Loucy (cell line): ENCODE measurements at regions not wholly inside any gene's neighbourhood (a gene's known extent, or its start where the extent isn't known, plus 50 kb on each side); places are given as distances from the start of the nearest gene placed in this dataset.

ENCODE experiments used
- H2AFZ ChIP-seq: fragments of 200-600 bp; sonication (generic); 2 replicates; pipeline ENCODE4 v1.6.0; 2016; ENCODE audit warnings: antibody characterized with exemption, mild to moderate bottlenecking, low read length, moderate library complexity
- H3F3A ChIP-seq: fragments of 200-600 bp; 2 replicates; pipeline ENCODE4 v1.6.0; 2016; ENCODE audit warnings: antibody characterized with exemption, low read depth, mild to moderate bottlenecking
- H3K27me3 ChIP-seq: fragments of 200-600 bp; sonication (generic); 2 replicates; pipeline ENCODE4 v1.6.1; 2014; ENCODE audit warnings: low read length, mild to moderate bottlenecking; ENCODE audit not compliant: insufficient read depth, poor library complexity, severe bottlenecking
- H3K36me3 ChIP-seq: fragments of 200-600 bp; sonication (generic); 2 replicates; pipeline ENCODE4 v1.6.1; 2016; ENCODE audit warnings: low read length; ENCODE audit not compliant: insufficient read depth
- H3K4me1 ChIP-seq: fragments of 200-600 bp; sonication (generic); 2 replicates; pipeline ENCODE4 v1.5.1; 2014; ENCODE audit warnings: low read length, mild to moderate bottlenecking; ENCODE audit not compliant: insufficient read depth, poor library complexity, severe bottlenecking
- H3K4me2 ChIP-seq: fragments of 200-600 bp; sonication (generic); 2 replicates; pipeline ENCODE4 v1.6.0; 2014; ENCODE audit warnings: antibody characterized with exemption, low read length, low read depth, mild to moderate bottlenecking; ENCODE audit not compliant: poor library complexity, severe bottlenecking
- H3K4me3 ChIP-seq: fragments of 200-600 bp; sonication (generic); 2 replicates; pipeline ENCODE4 v1.5.1; 2014; ENCODE audit warnings: low read length, mild to moderate bottlenecking, mixed read lengths; ENCODE audit not compliant: poor library complexity, severe bottlenecking
- H3K79me2 ChIP-seq: fragments of 200-600 bp; sonication (generic); 2 replicates; pipeline ENCODE4 v1.6.1; 2014; ENCODE audit warnings: low read length; ENCODE audit not compliant: insufficient read depth
- H3K9ac ChIP-seq: fragments of 200-600 bp; sonication (generic); 2 replicates; pipeline ENCODE4 v1.6.0; 2014; ENCODE audit warnings: mild to moderate bottlenecking, low read depth, low read length, moderate library complexity; ENCODE audit not compliant: poor library complexity, severe bottlenecking
- H3K9me2 ChIP-seq: fragments of 200-600 bp; sonication (generic); replicated peaks from 2 replicates; pipeline ENCODE4 v1.6.1; 2016; ENCODE audit warnings: low read depth, low read length, mixed read lengths
- H3K9me3 ChIP-seq: fragments of 200-600 bp; sonication (generic); 2 replicates; pipeline ENCODE4 v1.6.1; 2014; ENCODE audit warnings: mild to moderate bottlenecking, antibody characterized with exemption, low read length, low read depth; ENCODE audit not compliant: insufficient read depth
- H4K20me1 ChIP-seq: fragments of 200-600 bp; sonication (generic); 2 replicates; pipeline ENCODE4 v1.6.0; 2014; ENCODE audit warnings: antibody characterized with exemption, low read length, mild to moderate bottlenecking; ENCODE audit not compliant: insufficient read depth, poor library complexity, severe bottlenecking
- EZH2phosphoT487 ChIP-seq: fragments of 200-600 bp; IDR thresholded peaks from 2 replicates; pipeline ENCODE4 v1.6.1; 2018; ENCODE audit warnings: antibody characterized with exemption, mild to moderate bottlenecking, moderate library complexity, borderline replicate concordance
- TF ChIP-seq, protein P1 (sequence below): fragments of 200-600 bp; sonication (generic); conservative IDR thresholded peaks from 2 replicates; pipeline ENCODE4 v1.5.1; 2014; ENCODE audit warnings: mild to moderate bottlenecking, antibody characterized with exemption, low read length

DNA sequence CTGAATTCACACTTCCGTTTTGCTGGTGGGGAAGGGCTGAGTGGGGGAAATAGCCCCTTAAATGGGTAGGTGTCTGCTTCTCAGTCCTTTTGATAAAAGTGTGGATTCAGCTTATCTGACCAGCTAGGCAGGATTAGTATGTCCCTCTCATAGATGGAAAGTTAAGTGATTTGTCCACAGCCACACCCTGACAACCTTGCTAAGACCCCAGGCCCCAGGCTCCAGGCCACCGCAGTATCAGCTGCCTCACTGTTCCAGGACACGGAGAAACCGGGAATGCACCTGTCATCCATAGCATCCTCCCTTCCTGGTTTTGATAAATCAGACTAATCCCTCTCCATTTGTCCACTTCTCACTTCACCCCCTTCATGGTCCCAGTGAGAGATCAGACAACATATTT lies 197.7 kb downstream of the USP12 start:
- Histone ChIP-seq H3K4me3 (no peak overlapping the region), H3F3A (0 out of 2 replicates have a peak, but pooled peaks cover 4% of the 10 kb centered on the region), H3K9me3 (no peaks in the 10 kb centered on the region), H2AFZ (no peak overlapping the region), H3K27me3 (no peaks in the 10 kb centered on the region), H3K9ac (no peak overlapping the region), H3K4me2 (no peak overlapping the region), H3K79me2 (no peaks in the 10 kb centered on the region), H3K4me1 (peaks cover 47% of the 10 kb centered on the region), H3K9me2 (no peaks in the 10 kb centered on the region), H4K20me1 (no peaks in the 10 kb centered on the region), H3K36me3 (no peaks in the 10 kb centered on the region)
- TF ChIP-seq EZH2phosphoT487, result no peak
- TF ChIP-seq, protein P1, sequence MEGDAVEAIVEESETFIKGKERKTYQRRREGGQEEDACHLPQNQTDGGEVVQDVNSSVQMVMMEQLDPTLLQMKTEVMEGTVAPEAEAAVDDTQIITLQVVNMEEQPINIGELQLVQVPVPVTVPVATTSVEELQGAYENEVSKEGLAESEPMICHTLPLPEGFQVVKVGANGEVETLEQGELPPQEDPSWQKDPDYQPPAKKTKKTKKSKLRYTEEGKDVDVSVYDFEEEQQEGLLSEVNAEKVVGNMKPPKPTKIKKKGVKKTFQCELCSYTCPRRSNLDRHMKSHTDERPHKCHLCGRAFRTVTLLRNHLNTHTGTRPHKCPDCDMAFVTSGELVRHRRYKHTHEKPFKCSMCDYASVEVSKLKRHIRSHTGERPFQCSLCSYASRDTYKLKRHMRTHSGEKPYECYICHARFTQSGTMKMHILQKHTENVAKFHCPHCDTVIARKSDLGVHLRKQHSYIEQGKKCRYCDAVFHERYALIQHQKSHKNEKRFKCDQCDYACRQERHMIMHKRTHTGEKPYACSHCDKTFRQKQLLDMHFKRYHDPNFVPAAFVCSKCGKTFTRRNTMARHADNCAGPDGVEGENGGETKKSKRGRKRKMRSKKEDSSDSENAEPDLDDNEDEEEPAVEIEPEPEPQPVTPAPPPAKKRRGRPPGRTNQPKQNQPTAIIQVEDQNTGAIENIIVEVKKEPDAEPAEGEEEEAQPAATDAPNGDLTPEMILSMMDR, result no peak

DNA sequence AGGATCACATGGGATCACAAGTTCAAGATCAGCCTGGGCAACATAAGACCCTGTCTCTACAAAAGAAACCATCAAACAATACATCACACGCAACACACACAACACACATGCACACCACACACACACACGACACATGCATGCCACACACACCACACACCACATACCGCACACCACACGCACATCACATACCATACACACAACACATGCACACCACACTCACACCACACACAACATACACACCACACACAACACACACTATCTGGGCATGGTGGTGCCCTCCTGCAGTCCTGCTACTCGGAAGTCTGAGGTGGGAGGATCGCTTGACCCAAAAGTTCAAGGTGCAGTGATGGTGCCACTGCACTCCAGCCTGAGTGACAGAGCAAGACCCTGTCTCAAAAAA lies 198.3 kb downstream of the USP12 start:
- 0 out of 2 replicates have a peak, but pooled peaks cover 4% of the 10 kb centered on the region for H3F3A ChIP-seq
- no peaks in the 10 kb centered on the region for H3K27me3 ChIP-seq
- H4K20me1 ChIP-seq, result no peaks in the 10 kb centered on the region
- no peaks in the 10 kb centered on the region for H3K9me2 ChIP-seq
- no peak overlapping the region for H2AFZ ChIP-seq
- TF ChIP-seq, protein P1, result no peak
- TF ChIP-seq EZH2phosphoT487, result no peak
- H3K9ac ChIP-seq, result no peak overlapping the region
- no peaks in the 10 kb centered on the region for H3K36me3 ChIP-seq
- no peaks in the 10 kb centered on the region for H3K9me3 ChIP-seq
- H3K4me3 ChIP-seq, result no peak overlapping the region
- H3K4me1 ChIP-seq, result peaks cover 47% of the 10 kb centered on the region
- no peaks in the 10 kb centered on the region for H3K79me2 ChIP-seq
- no peak overlapping the region for H3K4me2 ChIP-seq

DNA sequence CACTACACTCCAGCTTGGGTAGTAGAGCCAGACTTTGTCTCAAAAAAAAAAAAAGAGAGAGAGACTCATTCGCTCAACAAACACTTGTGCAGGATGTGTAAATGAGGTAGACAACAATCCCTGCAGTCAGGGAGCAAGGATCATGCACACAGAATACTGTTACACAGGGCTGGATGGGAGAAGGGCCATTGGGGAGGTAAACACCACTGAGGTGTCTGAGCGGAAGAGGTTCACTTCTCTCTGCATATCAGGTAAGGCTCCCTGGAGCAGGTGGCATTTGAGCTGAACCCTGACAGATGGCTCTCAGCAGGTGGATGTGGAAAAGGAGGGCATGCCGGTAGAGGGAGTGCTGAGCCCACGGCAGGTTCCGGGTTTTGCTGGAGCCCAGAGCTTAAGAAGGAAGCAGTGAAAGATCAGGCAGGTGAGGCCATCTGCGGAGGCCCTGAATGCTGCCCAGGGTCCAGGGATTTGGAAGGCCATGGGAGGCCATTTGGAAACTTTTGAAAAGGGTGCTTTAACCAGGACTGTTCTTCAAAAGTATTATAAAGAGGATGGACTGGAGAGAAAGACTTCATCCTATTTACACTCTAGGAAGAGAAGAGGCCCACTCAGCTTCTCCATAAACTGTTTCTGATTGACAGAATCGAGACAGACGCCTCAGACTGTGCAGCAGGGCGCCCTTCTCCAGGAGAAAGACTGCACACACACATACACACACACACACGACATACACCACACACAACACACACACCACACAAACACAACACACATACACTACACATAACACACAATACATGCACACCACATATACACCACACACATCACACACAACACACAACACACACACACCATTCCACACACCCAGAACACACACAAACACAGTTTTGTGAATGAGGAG lies 199.4 kb downstream of the USP12 start:
- TF ChIP-seq EZH2phosphoT487, result no peak
- TF ChIP-seq, protein P1, result peak; percentile 47
- Histone ChIP-seq H4K20me1 (no peaks in the 10 kb centered on the region), H3K79me2 (peaks cover 5% of the 10 kb centered on the region; the same call in 1 of the 2 replicates), H3K4me2 (no peak overlapping the region), H3K27me3 (no peaks in the 10 kb centered on the region), H3K9me3 (no peaks in the 10 kb centered on the region), H3K9ac (no peak overlapping the region), H3K9me2 (no peaks in the 10 kb centered on the region), H3K36me3 (no peaks in the 10 kb centered on the region), H2AFZ (no peak overlapping the region), H3K4me3 (no peak overlapping the region), H3K4me1 (peaks cover 47% of the 10 kb centered on the region), H3F3A (0 out of 2 replicates have a peak, but pooled peaks cover 4% of the 10 kb centered on the region)
